Suprapubic skin (tissue), 4 donors: ENCODE measurements at regions not wholly inside any gene's neighbourhood (a gene's known extent, or its start where the extent isn't known, plus 50 kb on each side); places are given as distances from the start of the nearest gene placed in this dataset.

Experiments
- DNase-seq, 2 donors: peaks; one replicate each; pipeline ENCODE4 v3.0.0-alpha.2; 2019; ENCODE audit warnings: low spot score in 2 of 2
- H3K27ac ChIP-seq: fragments of 200-600 bp; sonication (generic); one replicate; pipeline ENCODE4 v1.5.1; 2019
- H3K27me3 ChIP-seq: fragments of 200-600 bp; sonication (generic); one replicate; pipeline ENCODE4 v1.5.1; 2019
- H3K36me3 ChIP-seq: fragments of 200-600 bp; sonication (generic); one replicate; pipeline ENCODE4 v1.5.1; 2019
- H3K4me1 ChIP-seq: fragments of 200-600 bp; sonication (generic); one replicate; pipeline ENCODE4 v1.5.1; 2019
- H3K4me3 ChIP-seq: fragments of 200-600 bp; sonication (generic); one replicate; pipeline ENCODE4 v1.5.1; 2019; ENCODE audit warnings: mild to moderate bottlenecking
- H3K9me3 ChIP-seq: fragments of 200-600 bp; sonication (generic); one replicate; pipeline ENCODE4 v1.5.1; 2019
- CTCF ChIP-seq, 2 donors: fragments of 200-600 bp in 1 of 2; fragments of 450-650 bp in 1 of 2; sonication (generic) in 1 of 2; IDR thresholded peaks; one replicate each; pipeline ENCODE4 v1.5.1; 2016 to 2019; ENCODE audit warnings: antibody characterized with exemption in 2 of 2, mild to moderate bottlenecking in 1 of 2, moderate library complexity in 1 of 2
- EP300 ChIP-seq: sonication (generic); formaldehyde crosslinking; IDR thresholded peaks from one replicate; pipeline ENCODE4 v1.6.1; 2017; ENCODE audit warnings: antibody characterized with exemption
- POLR2A ChIP-seq, 2 donors: fragments of 450-650 bp; IDR thresholded peaks; one replicate each; pipeline ENCODE4 v1.6.1; 2017; ENCODE audit warnings: antibody characterized with exemption in 2 of 2, mild to moderate bottlenecking in 2 of 2, moderate library complexity in 2 of 2
- POLR2AphosphoS5 ChIP-seq, 3 donors: sonication (generic); formaldehyde crosslinking; IDR thresholded peaks; one replicate each; pipeline ENCODE4 v1.6.1; 2017; ENCODE audit warnings: antibody characterized with exemption in 3 of 3
- WGBS: methylation state at CpG from one replicate; pipeline ENCODE4 v1.1.5; 2018; 5-methylcytosine and 5-hydroxymethylcytosine counted together

GRCh38 chr1:114278430-114278829 is 124.8 kb upstream of the SYT6 start:
- Histone ChIP-seq H3K4me3 (no peak overlapping the region), H3K4me1 (no peaks in the 10 kb centered on the region), H3K27me3 (no peaks in the 10 kb centered on the region), H3K36me3 (no peaks in the 10 kb centered on the region), H3K27ac (no peak overlapping the region), H3K9me3 (no peaks in the 10 kb centered on the region)
- DNase-seq = no peak
- TF ChIP-seq EP300 = no peak
- no peak for TF ChIP-seq POLR2A (IDR thresholded peaks at IDR 0.05)
- no peak for TF ChIP-seq CTCF (IDR thresholded peaks at IDR 0.05)
- no peak for TF ChIP-seq POLR2AphosphoS5 (IDR thresholded peaks at IDR 0.05)

GRCh38 chr1:114274621-114275317 is 121.1 kb upstream of the SYT6 start:
- no peak overlapping the region for H3K27ac ChIP-seq
- H3K4me1 ChIP-seq = no peaks in the 10 kb centered on the region
- DNase-seq = no peak
- no peak overlapping the region for H3K4me3 ChIP-seq
- no peaks in the 10 kb centered on the region for H3K27me3 ChIP-seq
- no peaks in the 10 kb centered on the region for H3K9me3 ChIP-seq
- 78% methylated on average over 5 of the region's 5 CpGs for WGBS
- no peak for TF ChIP-seq CTCF (IDR thresholded peaks at IDR 0.05)
- TF ChIP-seq POLR2AphosphoS5 (IDR thresholded peaks at IDR 0.05) = no peak
- TF ChIP-seq EP300 = no peak
- TF ChIP-seq POLR2A (IDR thresholded peaks at IDR 0.05) = no peak
- H3K36me3 ChIP-seq = no peaks in the 10 kb centered on the region

GRCh38 chr1:114272593-114272992 is 118.9 kb upstream of the SYT6 start:
- Histone ChIP-seq H3K9me3 (no peaks in the 10 kb centered on the region), H3K27ac (no peak overlapping the region), H3K27me3 (no peaks in the 10 kb centered on the region), H3K36me3 (no peaks in the 10 kb centered on the region), H3K4me3 (no peak overlapping the region), H3K4me1 (no peaks in the 10 kb centered on the region)
- no peak for DNase-seq
- TF ChIP-seq EP300 (no peak), CTCF (IDR thresholded peaks at IDR 0.05) (no peak), POLR2A (IDR thresholded peaks at IDR 0.05) (no peak), POLR2AphosphoS5 (IDR thresholded peaks at IDR 0.05) (no peak)
- WGBS = 60% methylated on average over 3 of the region's 3 CpGs

- no peak overlapping the region for H3K4me3 ChIP-seq
- no peak for DNase-seq
- no peak overlapping the region for H3K27ac ChIP-seq
- WGBS = 97% methylated on average over 2 of the region's 2 CpGs
- H3K36me3 ChIP-seq = no peaks in the 10 kb centered on the region
- TF ChIP-seq POLR2A (IDR thresholded peaks at IDR 0.05) (no peak), POLR2AphosphoS5 (IDR thresholded peaks at IDR 0.05) (no peak), EP300 (no peak), CTCF (IDR thresholded peaks at IDR 0.05) (no peak)
- H3K27me3 ChIP-seq = no peaks in the 10 kb centered on the region
- no peaks in the 10 kb centered on the region for H3K4me1 ChIP-seq
- no peaks in the 10 kb centered on the region for H3K9me3 ChIP-seq
Measured at GRCh38 chr1:114270718-114271117, 117.0 kb upstream of the SYT6 start.

GRCh38 chr1:114270282-114270681 is 116.6 kb upstream of the SYT6 start:
- TF ChIP-seq CTCF (IDR thresholded peaks at IDR 0.05) = no peak
- no peak for TF ChIP-seq EP300
- TF ChIP-seq POLR2A (IDR thresholded peaks at IDR 0.05) = no peak
- no peak for TF ChIP-seq POLR2AphosphoS5 (IDR thresholded peaks at IDR 0.05)
- Histone ChIP-seq H3K4me1 (no peaks in the 10 kb centered on the region), H3K9me3 (no peaks in the 10 kb centered on the region), H3K4me3 (no peak overlapping the region), H3K27me3 (no peaks in the 10 kb centered on the region), H3K27ac (no peak overlapping the region), H3K36me3 (no peaks in the 10 kb centered on the region)
- WGBS = 92% methylated on average over 2 of the region's 2 CpGs
- no peak for DNase-seq
